ENCODE measurements at regions not wholly inside any gene's neighbourhood (a gene's known extent, or its start where the extent isn't known, plus 50 kb on each side); places are given as distances from the start of the nearest gene placed in this dataset.
A peak's percentile ranks its signal among the peaks of the same experiment; 100 is the strongest.

DNA sequence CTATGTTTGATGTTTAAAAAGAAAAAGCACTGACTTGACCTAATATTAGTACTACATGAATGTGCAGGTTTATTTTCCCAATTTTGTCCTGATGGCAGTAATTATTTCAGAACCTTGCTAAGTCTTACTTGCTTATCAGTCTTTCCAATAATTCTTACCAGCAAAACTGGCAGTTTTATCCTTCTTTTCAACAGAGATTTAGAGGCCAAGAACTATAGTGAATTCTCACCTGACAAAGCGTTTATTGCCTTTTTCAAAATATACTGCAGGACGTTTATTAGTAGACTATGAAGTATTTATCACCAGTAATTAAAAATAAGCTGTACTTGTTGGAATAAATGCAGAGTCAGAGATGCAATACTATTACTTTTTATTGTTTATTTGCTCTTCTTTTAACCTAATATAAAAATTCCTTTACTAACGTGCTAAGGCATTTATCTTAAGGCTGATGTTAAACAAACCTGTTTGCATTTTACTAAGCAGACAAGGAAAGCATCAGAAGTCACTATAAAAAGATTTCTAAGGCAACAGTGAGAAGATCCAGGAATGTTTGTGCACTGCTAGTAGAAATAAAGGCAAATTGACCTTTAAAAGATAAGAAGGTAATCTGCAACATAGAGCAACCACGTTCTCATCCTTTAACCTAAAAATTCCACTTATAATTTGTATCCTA, 80.3 kb upstream of the NOCT start:
- DNase-seq (ENCODE audit: extremely low read depth in 1 of 11, low read depth in 9 of 11, low spot score in 4 of 11): no peak

DNA sequence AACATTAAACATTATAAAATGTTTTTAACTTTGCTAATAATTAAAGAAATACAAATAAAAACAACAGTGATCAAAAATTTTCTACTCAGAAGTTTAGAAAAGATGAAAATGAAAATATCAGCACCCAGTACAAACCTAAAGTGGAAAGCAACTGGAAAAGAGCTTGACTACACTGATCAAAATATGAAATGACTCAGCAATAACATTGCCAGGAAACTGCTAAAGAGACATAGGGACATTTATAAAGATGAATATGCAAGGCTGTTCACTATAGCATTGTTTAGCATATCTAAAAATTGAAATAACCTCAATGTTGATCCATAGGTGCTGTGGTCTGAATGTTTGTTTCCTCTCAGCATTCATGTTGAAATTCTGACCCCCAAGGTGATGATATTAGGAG, 88.5 kb upstream of the NOCT start:
- DNase-seq (ENCODE audit: extremely low read depth in 1 of 11, low read depth in 9 of 11, low spot score in 4 of 11): no peak

DNA sequence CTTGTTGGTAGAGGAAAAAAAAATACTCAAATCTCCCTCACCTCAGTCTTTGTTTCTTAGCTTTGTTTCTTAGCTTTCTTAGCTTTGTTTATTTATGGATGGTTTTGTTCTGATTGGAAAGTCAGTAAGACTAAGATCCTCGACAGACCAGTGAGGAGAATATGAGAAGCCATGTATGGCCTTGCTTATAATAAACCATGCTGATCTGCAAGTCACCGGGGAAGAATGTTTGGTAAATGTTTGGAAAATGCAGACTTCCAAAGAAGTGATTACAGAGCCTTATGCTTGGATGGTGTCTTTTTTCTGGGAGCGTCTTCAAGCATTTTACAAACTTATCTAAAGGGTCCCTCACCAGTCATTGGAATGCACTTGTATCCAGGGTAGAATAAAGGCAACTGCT, 90.1 kb upstream of the NOCT start:
- DNase-seq (ENCODE audit: extremely low read depth in 1 of 11, low read depth in 9 of 11, low spot score in 4 of 11): no peak

DNA sequence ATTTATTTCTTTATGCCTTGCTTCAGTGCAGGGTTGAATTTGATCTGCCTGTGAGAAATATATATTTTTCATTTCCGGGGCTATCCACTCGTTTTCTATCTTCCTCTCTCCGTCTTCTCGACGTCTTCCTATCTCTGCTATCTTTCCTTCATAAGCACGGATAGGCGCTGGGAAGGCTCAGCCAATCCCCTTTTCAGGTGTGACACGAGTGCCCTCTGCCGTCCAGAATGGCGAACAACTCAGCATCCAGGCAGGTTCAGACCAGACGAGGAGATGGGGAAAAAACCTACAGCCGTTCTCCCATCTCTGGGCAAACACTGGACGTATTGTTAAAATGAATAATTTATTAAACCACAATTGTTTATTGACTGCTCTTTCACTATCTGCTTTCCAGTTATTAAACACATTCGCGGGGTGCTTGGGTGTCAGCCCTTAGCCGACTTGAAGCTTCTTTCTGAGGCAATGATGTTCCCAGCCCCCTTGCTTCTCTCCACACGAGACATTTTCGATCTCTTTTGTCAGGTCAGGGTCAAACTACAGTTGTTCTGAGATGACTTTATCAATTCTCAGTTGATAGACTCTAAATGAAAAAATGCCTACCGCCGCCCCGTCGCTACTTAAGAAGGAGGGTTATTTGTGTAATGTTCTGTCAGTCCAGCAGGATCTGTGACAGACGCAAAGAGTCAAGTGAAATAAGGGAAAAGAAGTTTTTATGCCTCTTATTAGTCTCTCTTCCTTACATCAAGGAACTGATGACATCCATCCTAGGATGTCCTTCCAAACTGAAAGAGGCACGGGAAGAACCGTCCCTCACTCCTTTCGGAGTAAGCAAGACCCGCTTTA, 96.3 kb upstream of the NOCT start:
- DNase-seq (ENCODE audit: extremely low read depth in 1 of 11, low read depth in 9 of 11, low spot score in 4 of 11): peak in 8 of 11 donors; percentile 40 to 63 (median 59)

DNA sequence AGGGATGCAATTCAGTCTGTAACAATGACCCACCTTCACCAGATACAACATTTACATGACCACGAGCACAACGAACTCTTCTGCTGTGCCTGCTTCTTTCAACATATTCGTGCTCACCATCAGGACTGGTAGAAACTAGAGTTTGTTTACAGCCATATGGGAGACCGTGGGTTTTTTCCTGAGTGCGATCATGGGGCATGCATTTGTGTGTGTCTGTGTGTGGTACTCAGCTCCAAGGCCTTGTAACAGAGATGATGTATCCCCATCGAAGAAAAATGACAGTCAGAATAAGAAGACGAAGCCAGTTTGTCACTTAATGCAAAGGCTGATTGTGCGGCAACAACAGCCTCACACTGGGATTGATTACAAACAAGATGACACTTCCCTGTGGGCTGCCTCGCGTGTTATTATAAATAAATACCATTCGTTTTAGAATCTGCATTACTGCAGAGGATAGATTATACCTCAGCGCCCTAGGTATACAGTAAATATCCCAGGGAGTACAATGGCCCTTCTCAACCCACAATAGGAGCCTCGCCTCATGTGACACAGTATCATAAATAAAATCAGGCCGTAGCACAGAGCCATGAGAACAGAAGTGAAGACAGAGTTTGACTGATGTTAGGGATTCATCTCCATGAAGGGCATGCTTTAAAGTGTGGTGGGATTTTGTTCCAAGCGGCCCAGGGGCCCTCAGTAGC, 97.3 kb upstream of the NOCT start:
- no peak for DNase-seq (ENCODE audit: extremely low read depth in 1 of 11, low read depth in 9 of 11, low spot score in 4 of 11)

DNA sequence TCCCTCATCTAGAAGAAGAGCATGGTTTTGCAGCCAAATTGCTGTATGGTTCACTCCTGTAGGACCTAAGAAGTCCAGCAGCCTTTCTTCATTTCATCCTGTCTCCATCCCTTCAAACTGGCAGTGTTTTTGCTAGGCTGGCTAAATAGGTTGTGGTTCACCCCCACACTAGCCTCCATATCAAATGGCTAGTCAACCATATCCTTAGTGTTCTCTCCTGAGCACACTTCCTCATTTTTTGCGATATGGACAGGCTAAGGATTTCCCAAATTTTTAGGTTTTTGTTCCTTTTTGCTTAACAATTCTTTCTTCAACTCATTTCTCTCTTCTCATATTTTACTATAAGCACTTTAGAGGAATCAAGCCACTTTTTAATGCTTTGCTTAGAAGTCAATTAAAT, 98.8 kb upstream of the NOCT start:
- DNase-seq (ENCODE audit: extremely low read depth in 1 of 11, low read depth in 9 of 11, low spot score in 4 of 11): no peak

DNA sequence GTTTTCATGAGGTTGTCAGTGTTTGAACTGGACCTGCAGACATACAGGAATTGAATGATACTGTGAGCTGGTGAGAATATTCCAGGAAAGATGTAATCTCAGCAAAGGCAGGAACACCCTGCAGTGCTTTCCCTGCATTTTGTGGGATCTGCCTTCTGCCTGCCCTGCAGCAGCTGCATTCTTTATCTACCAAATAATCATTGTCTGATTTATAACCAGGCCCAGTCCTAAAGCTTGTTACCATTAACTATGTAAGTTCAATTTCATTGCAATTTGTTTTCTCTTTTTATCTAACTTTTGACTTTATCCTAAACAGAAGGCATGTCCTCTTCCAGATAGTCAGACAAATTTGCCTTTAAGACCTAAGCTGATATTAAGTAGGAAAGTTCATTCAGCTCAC, 99.8 kb upstream of the NOCT start:
- no peak for DNase-seq (ENCODE audit: extremely low read depth in 1 of 11, low read depth in 9 of 11, low spot score in 4 of 11)

DNA sequence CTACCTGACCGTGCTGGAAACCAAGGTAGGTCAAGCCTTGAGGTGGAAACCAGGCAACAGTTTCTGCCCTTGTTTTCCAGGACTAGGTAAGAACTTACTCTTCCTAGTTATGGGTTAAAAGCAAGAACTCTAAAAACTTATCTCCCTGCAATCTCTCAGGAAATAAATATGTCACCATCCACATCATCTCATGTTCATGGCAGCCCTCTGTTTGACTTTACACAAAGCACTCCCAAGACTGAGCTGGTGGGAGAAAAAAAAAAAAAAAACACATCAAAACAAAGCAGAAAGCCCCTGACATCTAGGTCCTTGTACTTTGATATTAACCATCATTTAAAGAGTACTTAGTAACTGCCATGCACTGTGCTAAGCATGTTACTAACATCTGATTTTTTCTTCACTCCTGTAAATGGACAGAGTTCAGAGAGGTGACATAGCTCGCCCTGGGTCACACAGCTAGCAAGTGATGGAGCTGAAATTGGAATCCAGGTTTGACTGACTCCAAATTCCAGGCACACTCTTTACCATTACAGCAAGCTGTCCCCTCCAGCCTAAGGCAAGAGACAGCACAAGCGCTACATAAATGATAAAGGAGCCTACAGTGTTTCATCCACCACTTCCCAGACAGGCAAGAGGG, 102.8 kb upstream of the NOCT start:
- no peak for DNase-seq (ENCODE audit: extremely low read depth in 1 of 11, low read depth in 9 of 11, low spot score in 4 of 11)

DNA sequence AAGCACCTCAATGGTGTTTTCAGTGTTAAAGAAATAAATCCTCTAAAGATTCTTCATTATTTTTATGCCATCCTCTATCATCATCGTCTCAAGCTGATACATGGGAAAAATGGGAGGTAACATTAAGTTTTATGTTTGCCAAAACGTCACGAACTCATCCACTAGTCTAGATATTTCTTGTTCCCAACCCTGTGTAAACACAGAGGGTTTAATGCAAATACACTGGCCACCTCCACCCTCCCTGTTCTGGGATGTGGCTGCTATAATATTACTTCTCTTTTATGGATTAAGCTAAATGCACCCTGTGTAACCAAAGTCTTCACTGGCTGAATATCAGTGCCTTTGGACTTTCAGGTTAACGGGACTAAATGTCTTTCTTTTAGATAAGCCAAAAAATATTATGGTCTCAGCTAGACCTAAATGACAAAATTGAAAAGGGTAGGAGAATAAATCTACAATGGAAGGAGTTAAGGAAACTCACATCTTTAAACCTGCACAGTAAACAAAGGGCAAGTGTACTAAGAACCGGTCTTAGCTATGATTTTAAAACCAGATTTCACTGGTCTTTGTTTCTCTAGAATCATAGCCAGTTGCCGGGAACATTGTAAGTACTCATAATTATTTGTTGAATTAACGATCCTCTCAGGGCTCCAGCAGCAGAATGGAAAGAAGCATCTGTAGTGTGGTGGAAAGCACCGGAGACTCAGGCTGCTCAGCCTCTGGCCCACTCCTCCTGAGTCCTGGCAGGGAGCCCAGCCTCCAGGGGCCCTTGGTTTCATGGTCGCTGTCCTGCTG, 103.5 kb upstream of the NOCT start:
- DNase-seq (ENCODE audit: extremely low read depth in 1 of 11, low read depth in 9 of 11, low spot score in 4 of 11): no peak

DNA sequence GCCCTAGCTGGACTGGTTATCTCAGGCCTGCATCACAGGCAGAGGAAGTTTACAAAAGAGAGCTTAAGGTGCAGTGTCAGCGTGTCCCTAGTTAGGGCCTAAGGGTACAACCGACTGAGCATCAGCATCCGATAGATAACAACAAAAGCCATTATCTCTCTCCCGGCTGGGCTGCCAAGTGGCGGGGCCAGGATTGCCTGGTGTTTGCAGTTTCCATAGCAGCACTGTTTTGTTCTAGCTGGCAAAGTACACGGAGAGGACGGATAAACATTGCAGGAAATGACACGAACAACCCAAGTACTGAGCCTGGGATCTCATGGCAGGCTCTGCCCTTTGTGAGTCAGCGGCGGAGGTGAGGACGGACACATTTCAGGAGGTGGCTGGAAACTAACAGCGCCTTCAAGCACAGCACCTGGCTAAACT, 104.7 kb upstream of the NOCT start:
- DNase-seq (ENCODE audit: extremely low read depth in 1 of 11, low read depth in 9 of 11, low spot score in 4 of 11): peak in 9 of 11 donors; percentile 28 to 56 (median 39)

DNA sequence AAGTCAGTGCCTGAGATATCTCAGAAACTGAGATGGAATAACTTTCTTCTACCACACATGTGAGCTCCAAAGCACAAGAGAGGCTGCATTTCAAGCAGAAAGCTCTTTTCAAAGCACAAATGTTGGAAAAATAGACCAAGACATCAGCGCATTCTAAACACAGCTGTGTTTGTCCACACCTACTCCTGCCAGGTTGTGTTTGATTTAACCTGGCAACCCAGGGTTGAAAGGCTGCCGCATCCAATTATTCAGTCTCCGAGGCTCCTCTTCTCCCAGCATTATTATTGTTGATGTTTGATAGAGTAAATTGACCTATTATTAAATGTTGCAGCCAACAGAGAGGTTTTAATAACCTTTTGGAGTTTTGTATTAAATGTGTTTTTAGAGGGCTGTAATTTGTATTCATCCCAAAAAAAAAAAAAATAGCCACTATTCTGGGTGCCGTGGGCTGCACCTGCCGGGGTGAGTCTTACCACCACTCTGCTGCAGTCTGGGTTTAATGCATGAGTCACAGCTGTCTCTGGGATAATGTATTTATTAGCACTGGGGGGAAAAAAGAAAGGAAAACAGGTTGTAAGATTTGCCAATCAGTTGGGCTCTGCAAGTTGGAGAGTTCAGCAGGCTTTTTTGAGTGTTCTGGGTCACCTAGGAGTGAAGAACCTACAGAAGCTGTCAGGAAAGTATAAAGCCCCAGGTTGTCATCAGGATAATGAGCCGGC, 105.2 kb upstream of the NOCT start:
- no peak for DNase-seq (ENCODE audit: extremely low read depth in 1 of 11, low read depth in 9 of 11, low spot score in 4 of 11)

DNA sequence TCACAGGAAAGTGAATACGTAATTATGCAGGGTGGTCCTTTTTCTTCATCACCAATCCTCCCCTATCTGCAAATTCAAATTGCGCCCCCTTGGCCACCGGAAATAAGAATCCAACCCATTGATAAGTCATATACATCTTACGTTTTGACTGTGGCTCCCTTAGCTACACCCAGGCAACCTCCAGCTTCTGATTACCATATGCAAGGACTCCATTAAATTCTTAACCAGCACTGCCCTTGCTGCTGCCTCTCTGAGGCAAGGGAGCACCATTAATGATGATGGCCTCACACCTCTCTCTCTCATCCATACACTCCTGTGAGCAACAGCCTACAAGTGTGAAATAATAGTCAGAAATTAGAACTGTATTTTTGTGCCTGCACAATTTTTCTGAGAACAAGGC, 106.0 kb upstream of the NOCT start:
- no peak for DNase-seq (ENCODE audit: extremely low read depth in 1 of 11, low read depth in 9 of 11, low spot score in 4 of 11)

DNA sequence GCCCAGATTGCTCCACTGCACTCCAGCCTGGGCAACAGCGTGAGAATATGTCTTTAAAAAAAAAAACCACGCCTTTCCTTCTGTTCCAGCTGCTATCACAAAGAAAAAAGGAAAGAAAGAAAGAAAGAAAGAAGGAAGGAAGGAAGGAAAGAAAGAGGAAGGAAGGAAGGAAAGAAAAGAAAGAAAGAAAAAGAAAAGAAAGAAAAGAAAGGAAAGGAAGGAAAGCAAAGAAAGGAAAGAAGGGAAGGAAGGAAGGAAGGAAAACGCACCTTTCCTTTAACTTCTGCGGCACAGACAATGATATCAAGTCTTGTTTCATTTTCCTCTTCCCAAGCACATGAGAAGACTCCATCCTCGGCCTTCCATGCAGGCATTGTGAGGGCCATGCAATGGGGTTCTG, 107.4 kb upstream of the NOCT start:
- no peak for DNase-seq (ENCODE audit: extremely low read depth in 1 of 11, low read depth in 9 of 11, low spot score in 4 of 11)

DNA sequence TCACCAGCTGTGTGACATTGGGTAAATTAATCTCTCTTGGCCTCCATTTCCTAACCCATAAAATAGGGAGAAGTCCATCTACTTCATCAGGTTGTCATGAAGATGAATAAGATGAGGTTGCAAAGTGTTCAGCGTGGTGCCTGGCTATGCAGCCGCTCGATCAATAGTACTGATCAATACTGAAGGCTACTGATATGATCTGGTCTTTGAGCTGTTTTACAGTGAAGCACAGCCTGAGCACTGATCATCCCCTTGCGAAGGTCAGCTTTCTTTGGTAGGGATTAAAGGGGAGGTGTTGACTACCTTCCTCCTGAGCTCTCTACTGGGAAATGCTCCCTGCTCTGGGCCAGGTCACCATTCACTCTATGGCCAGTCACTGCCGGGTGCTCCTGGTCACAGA, 108.4 kb upstream of the NOCT start:
- no peak for DNase-seq (ENCODE audit: extremely low read depth in 1 of 11, low read depth in 9 of 11, low spot score in 4 of 11)

DNA sequence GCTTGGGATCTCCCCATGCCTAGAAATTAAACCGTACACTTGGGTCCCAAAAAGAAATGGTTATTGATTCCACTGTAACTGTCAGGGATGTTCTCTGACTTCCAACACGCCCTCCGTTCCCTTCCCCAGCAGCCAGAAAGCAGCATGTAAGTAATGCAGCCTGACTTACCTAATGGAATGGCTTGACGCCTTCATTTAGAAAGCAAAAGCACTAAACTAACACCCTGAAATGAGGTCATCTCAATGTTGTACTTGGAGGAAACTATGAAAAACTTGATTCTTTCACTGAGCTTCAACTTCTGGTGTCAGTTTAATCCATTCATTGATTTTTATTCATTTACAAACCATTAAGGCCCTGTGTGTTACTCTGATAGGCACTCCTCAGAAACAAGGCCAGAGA, 110.8 kb upstream of the NOCT start:
- no peak for DNase-seq (ENCODE audit: extremely low read depth in 1 of 11, low read depth in 9 of 11, low spot score in 4 of 11)

DNA sequence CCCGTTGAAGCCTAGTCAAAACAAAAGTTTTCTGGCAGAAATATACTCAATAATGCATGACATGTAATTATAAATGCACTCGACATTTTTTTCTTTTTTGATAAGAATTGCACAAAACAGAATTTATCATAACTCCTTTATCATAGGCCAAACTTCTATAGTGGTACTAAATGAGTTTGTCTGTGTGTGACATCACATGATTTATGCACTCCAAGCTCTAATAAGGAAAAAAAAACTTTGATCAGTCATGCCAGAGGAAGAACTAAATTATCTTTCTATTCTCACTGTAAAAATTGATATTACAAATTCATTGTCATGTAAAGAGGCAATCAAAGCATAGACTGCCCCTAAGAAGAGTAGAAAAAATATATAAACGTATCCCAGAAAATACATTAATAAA, 112.4 kb upstream of the NOCT start:
- no peak for DNase-seq (ENCODE audit: extremely low read depth in 1 of 11, low read depth in 9 of 11, low spot score in 4 of 11)

DNA sequence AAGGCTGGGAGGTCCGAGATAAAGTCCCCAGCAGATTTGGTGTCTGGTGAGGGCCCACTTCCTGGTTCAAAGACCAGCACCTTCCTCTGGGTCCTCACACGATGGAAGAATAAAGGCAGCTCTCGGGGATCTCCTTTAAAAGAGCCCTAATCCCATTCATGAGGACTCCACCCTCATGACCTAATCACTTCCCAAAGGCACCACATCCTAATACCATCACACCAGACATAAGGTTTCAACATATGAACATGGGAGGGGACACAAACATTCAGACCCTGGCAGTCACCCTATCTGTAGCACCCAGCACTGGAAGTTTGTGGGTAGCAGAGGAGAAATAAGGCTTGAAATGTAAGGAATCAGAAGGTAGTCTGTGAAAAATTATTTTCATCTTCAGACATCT, 112.9 kb upstream of the NOCT start:
- no peak for DNase-seq (ENCODE audit: extremely low read depth in 1 of 11, low read depth in 9 of 11, low spot score in 4 of 11)

DNA sequence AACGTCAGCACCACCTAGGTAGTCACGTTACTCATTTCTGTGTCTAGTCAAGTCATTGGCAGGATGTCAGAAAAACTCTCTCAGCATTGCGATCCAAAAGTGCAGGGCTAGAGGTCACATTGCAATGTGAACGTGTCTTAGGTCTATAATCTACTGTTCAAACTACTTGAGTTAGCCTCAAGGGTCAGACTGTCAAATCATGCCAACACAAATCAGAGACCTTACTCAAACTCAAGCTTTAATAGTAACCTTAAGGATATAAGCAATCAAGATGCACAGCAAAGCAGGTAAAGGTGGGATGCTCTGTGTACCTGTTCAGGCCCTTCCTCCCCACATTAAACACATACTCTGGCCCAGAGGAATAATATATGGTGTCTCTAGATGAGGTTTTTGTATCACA, 114.4 kb upstream of the NOCT start:
- DNase-seq (ENCODE audit: extremely low read depth in 1 of 11, low read depth in 9 of 11, low spot score in 4 of 11): no peak

Data from renal cortex interstitium (tissue), 11 donors.